Bronchial epithelial cell (primary cell): ENCODE measurements at regions not wholly inside any gene's neighbourhood (a gene's known extent, or its start where the extent isn't known, plus 50 kb on each side); places are given as distances from the start of the nearest gene placed in this dataset.

Experiments
- DNase-seq: peaks from one replicate; pipeline ENCODE4 v3.0.0-alpha.2; 2010; ENCODE audit warnings: low read depth
- FAIRE-seq: peaks from 2 replicates; lab custom pipeline; 2011; peaks lifted over from hg19 to GRCh38; lab: Jason Lieb, UNC
- H3K27me3 ChIP-seq: 2 replicates; pipeline ENCODE4 v1.5.1; 2011; ENCODE audit warnings: low read length; ENCODE audit not compliant: control insufficient read depth, insufficient read depth
- H3K36me3 ChIP-seq: 2 replicates; pipeline ENCODE4 v1.5.1; 2011; ENCODE audit warnings: low read length; ENCODE audit not compliant: control insufficient read depth, insufficient read depth
- H3K4me3 ChIP-seq: 2 replicates; pipeline ENCODE4 v1.5.1; 2011; ENCODE audit warnings: mild to moderate bottlenecking, low read depth, low read length, control low read depth
- CTCF ChIP-seq: IDR thresholded peaks from 2 replicates; pipeline ENCODE4 v1.5.1; 2011; ENCODE audit warnings: mild to moderate bottlenecking, moderate library complexity, low read length, control low read depth, inconsistent platforms; ENCODE audit not compliant: insufficient read depth, severe bottlenecking

GRCh38 chr7:125899577-125899976 lies 970.0 kb upstream of the POT1 start:
- Histone ChIP-seq H3K4me3 (no peak overlapping the region), H3K27me3 (no peaks in the 10 kb centered on the region), H3K36me3 (no peaks in the 10 kb centered on the region)
- FAIRE-seq: no peak
- no peak for DNase-seq
- TF ChIP-seq CTCF: no peak

DNA sequence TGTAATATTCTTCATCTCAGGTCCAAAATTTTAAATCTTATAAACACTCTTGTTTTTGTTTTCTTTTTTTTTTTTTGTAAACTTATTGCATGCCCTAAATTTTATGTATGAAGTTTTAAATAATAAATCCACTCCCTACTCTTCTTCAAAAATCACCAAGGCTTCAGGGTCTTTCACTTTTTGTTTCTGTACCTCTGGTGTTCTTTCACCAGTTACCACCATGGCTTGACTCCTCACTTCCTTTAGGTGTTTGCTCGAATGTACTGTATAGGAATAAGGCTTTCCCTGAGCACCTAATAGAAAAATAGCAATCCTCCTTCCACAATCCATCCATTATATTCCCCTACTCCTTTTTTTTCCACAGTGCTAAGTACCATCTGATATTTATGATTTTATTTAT lies 962.8 kb upstream of the POT1 start:
- FAIRE-seq: no peak
- Histone ChIP-seq H3K36me3 (no peaks in the 10 kb centered on the region), H3K4me3 (no peak overlapping the region), H3K27me3 (no peaks in the 10 kb centered on the region)
- no peak for TF ChIP-seq CTCF
- DNase-seq: no peak

DNA sequence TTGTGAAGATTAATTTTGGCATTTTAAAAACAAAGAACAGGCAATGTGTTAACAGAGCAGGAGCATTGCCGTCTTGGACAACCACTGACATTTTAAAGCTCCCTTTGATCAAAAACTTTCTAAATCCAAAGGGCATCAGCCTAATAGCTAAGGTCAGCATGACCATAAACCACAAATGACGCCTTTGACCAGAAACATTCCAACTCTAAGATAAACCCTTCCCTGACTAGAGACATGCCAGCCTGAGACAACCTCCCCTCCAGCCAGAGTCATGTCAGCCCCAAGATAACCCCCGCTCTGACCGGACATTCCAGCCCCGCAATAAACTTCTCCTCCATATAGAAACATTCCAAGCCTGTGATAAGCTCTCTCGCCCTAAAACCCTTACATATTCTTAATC lies 949.4 kb upstream of the POT1 start:
- FAIRE-seq (no peak), DNase-seq (no peak)
- no peaks in the 10 kb centered on the region for H3K36me3 ChIP-seq
- TF ChIP-seq CTCF: no peak
- H3K4me3 ChIP-seq: no peak overlapping the region
- no peaks in the 10 kb centered on the region for H3K27me3 ChIP-seq

DNA sequence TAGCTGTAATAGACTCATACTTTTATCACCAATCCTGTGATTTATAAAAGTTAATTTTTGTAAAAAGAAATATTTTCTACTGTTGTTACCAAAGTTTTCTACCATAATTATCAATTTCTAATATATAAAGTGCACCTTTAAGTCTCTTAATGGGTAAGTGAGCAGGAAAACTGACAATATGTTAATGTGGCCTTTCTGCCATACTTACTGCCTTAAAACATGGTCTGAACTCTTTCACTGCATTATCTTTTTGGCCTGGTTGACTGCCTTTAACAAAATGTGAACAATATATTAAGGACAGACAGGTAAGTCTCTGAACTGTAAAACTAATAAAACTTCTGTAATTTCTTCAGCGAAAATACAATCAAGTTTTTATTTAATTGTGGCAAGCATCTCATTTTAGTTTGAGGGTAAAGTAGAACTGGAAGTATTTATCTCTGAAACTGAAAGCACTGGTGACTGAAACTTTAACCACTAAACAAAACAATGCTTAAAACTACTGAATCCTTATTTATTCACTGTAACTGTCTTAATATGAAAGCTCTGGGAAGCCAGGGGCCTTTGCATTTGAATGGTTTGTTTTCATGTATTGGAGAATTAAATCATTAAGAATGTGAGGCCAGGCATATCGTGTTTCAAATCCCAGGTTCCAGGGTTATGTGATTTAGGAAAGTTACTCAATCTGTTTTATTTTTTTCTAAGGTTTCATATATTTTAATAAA lies 948.8 kb upstream of the POT1 start:
- no peak overlapping the region for H3K4me3 ChIP-seq
- H3K36me3 ChIP-seq: no peaks in the 10 kb centered on the region
- no peaks in the 10 kb centered on the region for H3K27me3 ChIP-seq
- no peak for DNase-seq
- FAIRE-seq: no peak
- TF ChIP-seq CTCF: no peak

- DNase-seq: no peak
- no peak for TF ChIP-seq CTCF
- Histone ChIP-seq H3K36me3 (no peaks in the 10 kb centered on the region), H3K27me3 (no peaks in the 10 kb centered on the region), H3K4me3 (no peak overlapping the region)
- FAIRE-seq: no peak
Measured at GRCh38 chr7:125877246-125877645, 947.6 kb upstream of the POT1 start.

DNA sequence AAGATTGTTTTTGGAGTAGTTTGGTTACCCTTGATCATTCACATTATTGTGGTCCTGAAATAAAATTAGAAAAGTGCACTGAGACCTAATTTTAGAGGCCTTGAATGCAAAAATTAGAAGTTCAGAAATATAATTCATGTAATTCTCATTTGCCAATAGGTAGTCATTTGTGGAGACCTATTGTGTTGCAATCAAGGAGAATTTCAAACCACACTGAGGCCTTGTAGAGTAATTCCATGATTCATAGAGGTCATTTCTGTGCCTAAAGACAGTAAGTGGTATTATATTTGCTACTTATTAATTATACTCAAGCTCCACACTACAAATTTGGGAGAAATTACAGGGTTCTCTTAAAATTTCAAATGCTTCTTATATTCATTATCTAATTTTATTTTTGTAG lies 946.8 kb upstream of the POT1 start:
- no peak overlapping the region for H3K4me3 ChIP-seq
- H3K36me3 ChIP-seq: no peaks in the 10 kb centered on the region
- FAIRE-seq (no peak), DNase-seq (peak; percentile 13)
- no peak for TF ChIP-seq CTCF
- H3K27me3 ChIP-seq: no peaks in the 10 kb centered on the region
